Activated CD4-positive, alpha-beta T cell treated with anti-CD3 and anti-CD28 coated beads, Interleukin-2, Interleukin-4, amounts not matched to agents 100 ng/mL and 50 ng/mL, durations not matched to agents 16 hours and 8 hours (primary cell): ENCODE measurements at regions not wholly inside any gene's neighbourhood (a gene's known extent, or its start where the extent isn't known, plus 50 kb on each side); places are given as distances from the start of the nearest gene placed in this dataset.

Experiments
- DNase-seq: peaks from one replicate; pipeline ENCODE4 v3.0.0-alpha.2; 2020; ENCODE audit warnings: low spot score

GRCh38 chr4:84441758-84442377 lies 57.2 kb downstream of the NKX6-1 start:
- DNase-seq = no peak

DNA sequence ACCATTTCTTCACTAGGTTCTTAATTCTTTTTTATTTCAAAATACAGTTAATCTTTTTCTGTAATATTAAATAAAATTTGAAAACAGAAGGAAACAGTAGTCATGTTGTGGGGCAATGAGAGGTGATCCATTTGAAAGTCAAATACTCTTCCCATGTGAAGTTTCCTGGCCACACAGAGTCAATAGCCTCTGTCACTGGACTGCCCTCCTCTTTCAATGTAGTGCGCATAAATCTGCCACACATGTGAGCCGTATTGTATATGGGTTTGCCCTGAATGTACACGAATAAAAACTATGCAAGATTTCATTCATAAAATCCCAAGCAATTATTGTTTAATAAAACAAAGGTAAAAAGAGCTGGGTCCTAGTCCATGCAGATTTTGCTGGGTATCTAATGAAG lies 59.1 kb downstream of the NKX6-1 start:
- DNase-seq = no peak

DNA sequence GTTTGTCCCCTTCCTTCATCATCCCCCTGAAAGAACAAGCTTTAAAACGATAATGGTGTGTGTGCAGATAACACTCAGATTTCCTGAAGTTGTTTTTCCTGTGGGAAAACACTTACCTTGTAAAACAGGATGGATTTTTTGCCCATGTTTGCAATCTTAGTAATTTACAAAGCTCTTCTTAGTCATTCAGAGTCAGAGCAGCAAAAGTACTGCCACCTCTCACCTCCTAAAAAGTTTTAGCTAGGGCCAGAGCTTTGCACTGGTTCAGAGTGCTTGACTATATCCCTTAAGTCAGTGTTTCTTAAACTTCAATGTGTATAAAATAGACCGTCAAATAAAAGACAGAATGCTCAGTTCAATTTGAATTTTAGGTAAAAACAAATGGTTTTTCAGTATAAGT lies 62.3 kb downstream of the NKX6-1 start:
- no peak for DNase-seq

GRCh38 chr4:84434344-84434743 lies 64.7 kb downstream of the NKX6-1 start:
- DNase-seq = no peak

GRCh38 chr4:84433633-84434222 lies 65.4 kb downstream of the NKX6-1 start:
- DNase-seq = no peak

- DNase-seq = no peak
Observed at GRCh38 chr4:84432713-84433112, 66.4 kb downstream of the NKX6-1 start.

- no peak for DNase-seq
Observed at GRCh38 chr4:84420608-84421007, 78.5 kb downstream of the NKX6-1 start.

GRCh38 chr4:84419201-84419600 lies 79.9 kb downstream of the NKX6-1 start:
- no peak for DNase-seq

GRCh38 chr4:84417997-84418709 lies 80.9 kb downstream of the NKX6-1 start:
- DNase-seq = no peak

- no peak for DNase-seq
Observed at GRCh38 chr4:84413976-84414375, 85.1 kb downstream of the NKX6-1 start.

DNA sequence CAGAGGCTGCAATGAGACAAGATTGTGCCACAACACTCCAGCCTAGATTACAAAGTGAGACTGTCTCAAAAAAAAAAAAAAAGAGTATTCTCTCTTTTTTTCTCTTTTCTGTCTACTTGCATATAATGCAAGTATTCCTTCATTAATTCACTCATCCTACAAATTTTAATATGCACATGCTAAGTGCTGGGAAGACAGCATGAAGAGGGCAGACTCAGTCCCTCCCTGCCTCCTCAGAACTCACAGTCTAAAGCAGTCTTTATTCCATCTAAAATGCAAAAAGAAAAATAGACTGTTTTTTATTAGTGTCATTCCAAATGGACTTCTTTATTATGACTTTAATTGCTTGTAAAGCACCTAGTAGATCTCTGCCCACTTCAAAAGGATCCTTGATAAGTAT lies 85.6 kb downstream of the NKX6-1 start:
- no peak for DNase-seq

GRCh38 chr4:84412062-84412461 lies 87.0 kb downstream of the NKX6-1 start:
- DNase-seq = no peak

GRCh38 chr4:84407554-84408407 lies 91.3 kb downstream of the NKX6-1 start:
- no peak for DNase-seq

DNA sequence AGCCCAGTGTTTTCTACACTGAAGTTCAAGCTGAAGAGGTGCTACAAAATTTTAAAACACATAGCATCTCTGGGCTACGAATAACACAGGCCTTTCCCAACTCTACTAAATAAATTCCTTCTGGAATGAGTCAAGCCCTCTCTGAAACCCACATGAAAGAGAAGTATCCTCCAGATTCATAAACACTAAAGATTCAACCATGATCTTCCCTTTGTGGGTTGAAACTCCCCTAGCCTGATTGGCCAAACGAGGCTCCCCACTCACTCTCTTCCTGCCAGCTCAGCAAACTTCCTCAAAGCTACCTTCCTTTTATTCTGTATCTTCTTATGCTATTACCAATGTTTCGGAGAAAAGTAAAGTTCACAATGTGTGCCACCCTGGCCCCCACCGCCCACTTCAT lies 95.4 kb downstream of the NKX6-1 start:
- no peak for DNase-seq

DNA sequence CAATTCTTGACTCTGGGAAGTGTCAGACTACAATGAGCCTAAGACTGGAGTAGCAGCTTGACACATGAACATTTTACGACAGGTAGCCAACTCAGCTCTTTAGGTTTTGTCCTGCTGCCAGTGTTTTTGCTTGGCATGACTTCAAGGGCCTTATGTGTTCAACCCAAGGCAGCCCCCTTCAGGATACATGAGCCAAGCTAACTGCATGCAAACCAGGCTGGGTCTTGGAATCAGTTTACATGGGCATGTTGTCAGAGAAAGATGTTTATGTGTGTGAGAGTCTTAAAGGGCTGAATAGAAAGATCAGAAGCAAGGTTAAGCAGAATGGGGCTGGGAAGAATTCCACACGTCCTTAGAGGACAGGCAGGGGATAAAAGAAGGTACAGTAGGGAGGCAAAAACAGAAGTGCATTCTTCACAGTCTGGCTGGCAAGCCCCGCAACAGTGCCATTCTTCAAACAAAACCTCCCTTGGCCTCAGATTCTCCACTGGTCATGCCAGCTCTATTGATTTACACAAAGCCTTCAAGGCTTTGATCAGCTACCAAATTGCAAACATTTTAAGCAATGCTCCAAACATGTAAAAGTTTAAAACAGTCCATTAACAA lies 97.3 kb downstream of the NKX6-1 start:
- no peak for DNase-seq

- no peak for DNase-seq
Observed at GRCh38 chr4:84394386-84394785, 104.7 kb downstream of the NKX6-1 start.

- no peak for DNase-seq
Observed at GRCh38 chr4:84392951-84393590, 106.0 kb downstream of the NKX6-1 start.

- no peak for DNase-seq
Observed at GRCh38 chr4:84389406-84389805, 109.7 kb downstream of the NKX6-1 start.

- DNase-seq = no peak
Observed at GRCh38 chr4:84385203-84385602, 113.9 kb downstream of the NKX6-1 start.

GRCh38 chr4:84384801-84385200 lies 114.3 kb downstream of the NKX6-1 start:
- no peak for DNase-seq

DNA sequence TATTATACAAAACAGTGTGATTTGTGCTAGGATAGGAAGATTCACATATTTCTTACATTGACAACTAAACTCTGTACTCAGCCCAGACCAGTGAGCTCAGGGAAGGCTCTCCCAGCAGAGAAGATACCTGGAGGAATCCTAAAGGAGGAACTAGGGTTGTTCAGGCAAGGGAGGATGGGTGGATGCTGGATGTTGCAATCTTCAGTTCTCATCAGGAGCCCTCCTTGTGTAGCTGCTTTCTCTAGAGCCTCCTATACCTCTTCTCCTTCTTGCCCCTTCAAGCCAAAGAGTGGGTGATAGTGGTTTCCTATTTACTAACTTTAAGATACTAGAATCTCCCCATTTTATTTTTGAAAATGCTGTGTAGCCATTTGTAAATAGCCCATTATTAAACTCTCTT lies 117.3 kb downstream of the NKX6-1 start:
- no peak for DNase-seq
